HEK293 (cell line): ENCODE measurements at regions not wholly inside any gene's neighbourhood (a gene's known extent, or its start where the extent isn't known, plus 50 kb on each side); places are given as distances from the start of the nearest gene placed in this dataset.
A peak's percentile ranks its signal among the peaks of the same experiment; 100 is the strongest.

ENCODE experiments used
- CTCF ChIA-PET: fragments of 350-600 bp; formaldehyde crosslinking; extraction: SDS; loops from one replicate; lab custom pipeline; 2021; ENCODE audit warnings: antibody characterized with exemption; lab: Yijun Ruan, JAX
- POLR2A ChIA-PET: fragments of 300-600 bp; formaldehyde crosslinking; extraction: SDS; loops from one replicate; lab custom pipeline; 2020; ENCODE audit warnings: antibody characterized with exemption, inconsistent platforms; lab: Yijun Ruan, JAX
- H3K27ac ChIP-seq: fragments of 200-500 bp; sonication (Bioruptor generic); 2 replicates; pipeline ENCODE4 v1.5.1; 2014; ENCODE audit warnings: low read depth, low read length, control low read depth, inconsistent platforms; ENCODE audit errors: extremely low read depth
- H3K36me3 ChIP-seq, 2 experiments: fragments of 200-500 bp in 1 of 2; sonication (Bioruptor generic) in 1 of 2; 1 replicate in 1 of 2; 2 replicates in 1 of 2; pipeline ENCODE4 v1.5.1; 2014 to 2017; ENCODE audit warnings: inconsistent platforms in 2 of 2, low read length in 2 of 2; ENCODE audit not compliant: control insufficient read depth in 2 of 2, insufficient read depth in 1 of 2
- H3K4me1 ChIP-seq: fragments of 200-500 bp; sonication (Bioruptor generic); 2 replicates; pipeline ENCODE4 v1.5.1; 2014; ENCODE audit warnings: mild to moderate bottlenecking, low read length, inconsistent platforms; ENCODE audit not compliant: control insufficient read depth, insufficient read depth
- H3K4me3 ChIP-seq: 2 replicates; pipeline ENCODE4 v1.5.1; 2011; ENCODE audit warnings: low read depth, mild to moderate bottlenecking, control low read depth, low read length, moderate library complexity
- H3K9me3 ChIP-seq: fragments of 200-500 bp; sonication (Bioruptor generic); 2 replicates; pipeline ENCODE4 v1.5.1; 2014; ENCODE audit warnings: low read depth, low read length, inconsistent platforms; ENCODE audit not compliant: control insufficient read depth, insufficient read depth
- KLF8 ChIP-seq: fragments of 450-650 bp; formaldehyde crosslinking; IDR thresholded peaks from 2 replicates; pipeline ENCODE4 v1.5.1; 2016; ENCODE audit warnings: missing biosample characterization, missing genetic modification characterization
- MEIS1 ChIP-seq: sonication (generic); formaldehyde crosslinking; IDR thresholded peaks from 2 replicates; pipeline ENCODE4 v1.8.1; 2022; ENCODE audit warnings: missing genetic modification reagents, mild to moderate bottlenecking, borderline replicate concordance
- OVOL3 ChIP-seq: fragments of 450-650 bp; formaldehyde crosslinking; IDR thresholded peaks from 2 replicates; pipeline ENCODE4 v1.5.1; 2016; ENCODE audit warnings: missing biosample characterization, missing genetic modification characterization
- REST ChIP-seq: fragments of 450-650 bp; formaldehyde crosslinking; IDR thresholded peaks from 2 replicates; pipeline ENCODE4 v1.5.1; 2016; ENCODE audit warnings: missing biosample characterization, missing genetic modification characterization
- SP7 ChIP-seq: fragments of 450-650 bp; formaldehyde crosslinking; IDR thresholded peaks from 2 replicates; pipeline ENCODE4 v1.5.1; 2016; ENCODE audit warnings: missing biosample characterization, missing genetic modification characterization
- TCF7L2 ChIP-seq: IDR thresholded peaks from 2 replicates; pipeline ENCODE4 v1.6.1; 2011; ENCODE audit warnings: low read depth, mild to moderate bottlenecking, inconsistent platforms, low read length, moderate library complexity, borderline replicate concordance
- YY1 ChIP-seq: fragments of 450-650 bp; formaldehyde crosslinking; IDR thresholded peaks from 2 replicates; pipeline ENCODE4 v1.5.1; 2018; ENCODE audit warnings: missing biosample characterization, missing genetic modification characterization
- ZBTB26 ChIP-seq: fragments of 450-650 bp; formaldehyde crosslinking; optimal IDR thresholded peaks from 2 replicates; pipeline ENCODE3; 2016; ENCODE audit warnings: missing biosample characterization, mild to moderate bottlenecking, missing genetic modification characterization
- ZBTB7A ChIP-seq: fragments of 450-650 bp; formaldehyde crosslinking; IDR thresholded peaks from 2 replicates; pipeline ENCODE4 v1.5.1; 2016; ENCODE audit warnings: low read depth, missing biosample characterization, missing genetic modification characterization
- ZNF132 ChIP-seq: fragments of 450-650 bp; formaldehyde crosslinking; IDR thresholded peaks from 2 replicates; pipeline ENCODE4 v1.5.1; 2017; ENCODE audit warnings: missing biosample characterization, missing genetic modification characterization, borderline replicate concordance
- ZNF211 ChIP-seq: fragments of 450-650 bp; formaldehyde crosslinking; IDR thresholded peaks from 2 replicates; pipeline ENCODE4 v1.5.1; 2016; ENCODE audit warnings: low read depth, missing biosample characterization, missing genetic modification characterization
- ZNF26 ChIP-seq: fragments of 450-650 bp; formaldehyde crosslinking; IDR thresholded peaks from 2 replicates; pipeline ENCODE4 v1.5.1; 2016; ENCODE audit warnings: missing biosample characterization, missing genetic modification characterization
- ZNF311 ChIP-seq: fragments of 450-650 bp; formaldehyde crosslinking; IDR thresholded peaks from 2 replicates; pipeline ENCODE4 v1.5.1; 2017; ENCODE audit warnings: missing biosample characterization, missing genetic modification characterization, borderline replicate concordance
- ZNF341 ChIP-seq: fragments of 450-650 bp; formaldehyde crosslinking; IDR thresholded peaks from 2 replicates; pipeline ENCODE4; 2016; ENCODE audit warnings: low read depth, missing biosample characterization, missing genetic modification characterization
- ZNF398 ChIP-seq: fragments of 450-650 bp; formaldehyde crosslinking; IDR thresholded peaks from 2 replicates; pipeline ENCODE4 v1.5.1; 2017; ENCODE audit warnings: missing biosample characterization, missing genetic modification characterization
- ZNF423 ChIP-seq: fragments of 450-650 bp; formaldehyde crosslinking; IDR thresholded peaks from 2 replicates; pipeline ENCODE4 v1.5.1; 2016; ENCODE audit warnings: missing biosample characterization, missing genetic modification characterization
- ZNF513 ChIP-seq: fragments of 450-650 bp; IDR thresholded peaks from 2 replicates; pipeline ENCODE4 v1.5.1; 2018; ENCODE audit warnings: missing biosample characterization, missing genetic modification characterization
- ZNF558 ChIP-seq: fragments of 450-650 bp; formaldehyde crosslinking; IDR thresholded peaks from 2 replicates; pipeline ENCODE4 v1.5.1; 2016; ENCODE audit warnings: missing biosample characterization, missing genetic modification characterization
- ZNF560 ChIP-seq: fragments of 450-650 bp; formaldehyde crosslinking; IDR thresholded peaks from 2 replicates; pipeline ENCODE4 v1.5.1; 2017; ENCODE audit warnings: missing biosample characterization, missing genetic modification characterization, borderline replicate concordance
- ZNF747 ChIP-seq: fragments of 450-650 bp; formaldehyde crosslinking; IDR thresholded peaks from 2 replicates; pipeline ENCODE4 v1.5.1; 2016; ENCODE audit warnings: missing biosample characterization, missing genetic modification characterization
- ZNF768 ChIP-seq: fragments of 450-650 bp; formaldehyde crosslinking; IDR thresholded peaks from 2 replicates; pipeline ENCODE4 v1.5.1; 2018; ENCODE audit warnings: missing biosample characterization, mild to moderate bottlenecking, missing genetic modification characterization
- ZNF837 ChIP-seq: fragments of 450-650 bp; formaldehyde crosslinking; IDR thresholded peaks from 2 replicates; pipeline ENCODE4 v1.5.1; 2016; ENCODE audit warnings: missing biosample characterization, missing genetic modification characterization
- ZNF843 ChIP-seq: fragments of 450-650 bp; formaldehyde crosslinking; IDR thresholded peaks from 2 replicates; pipeline ENCODE4 v1.5.1; 2016; ENCODE audit warnings: missing biosample characterization, missing genetic modification characterization

- Histone ChIP-seq H3K4me1 (no peaks in the 10 kb centered on the region), H3K4me3 (no peak overlapping the region), H3K36me3 (no peaks in the 10 kb centered on the region), H3K27ac (no peak overlapping the region), H3K9me3 (no peaks in the 10 kb centered on the region)
- CTCF ChIA-PET, result no interaction called here
- no peak for TF ChIP-seq OVOL3 (tag by site-specific recombination)
- peak; percentile 93 for TF ChIP-seq REST (tag by site-specific recombination)
- TF ChIP-seq SP7 (tag by site-specific recombination), result peak; percentile 35; the same call in 1 of the 2 replicates
- POLR2A ChIA-PET, result no interaction called here
Observed at GRCh38 chr6:114432400-114432799, 89.6 kb upstream of the HS3ST5 start.

- ChIA-PET CTCF (no interaction called here), POLR2A (no interaction called here)
- TF ChIP-seq ZNF513 (tag by site-specific recombination) (no peak), ZNF843 (tag by site-specific recombination) (no peak), ZNF398 (tag by site-specific recombination) (no peak), ZBTB26 (no peak), ZNF311 (tag by site-specific recombination) (no peak)
- H3K4me3 ChIP-seq, result no peak overlapping the region
- no peaks in the 10 kb centered on the region for H3K4me1 ChIP-seq
- H3K9me3 ChIP-seq, result no peaks in the 10 kb centered on the region
- H3K36me3 ChIP-seq, result no peaks in the 10 kb centered on the region
- H3K27ac ChIP-seq, result no peak overlapping the region
Observed at GRCh38 chr6:114431641-114432040, 88.8 kb upstream of the HS3ST5 start.

- H3K36me3 ChIP-seq, result no peaks in the 10 kb centered on the region
- ChIA-PET POLR2A (no interaction called here), CTCF (interaction anchor here (0.5 to 0.7 kb wide), 2 partner anchors 152 to 259 kb away, joined by 3 read pairs; no protein-coding TSS in a partner anchor)
- no peak overlapping the region for H3K27ac ChIP-seq
- no peak overlapping the region for H3K4me3 ChIP-seq
- H3K9me3 ChIP-seq, result no peaks in the 10 kb centered on the region
- no peak for TF ChIP-seq ZNF211 (tag by site-specific recombination)
- no peak for TF ChIP-seq ZNF423 (tag by site-specific recombination)
- TF ChIP-seq TCF7L2, result no peak
- no peak for TF ChIP-seq KLF8 (tag by site-specific recombination)
- TF ChIP-seq ZNF837 (tag by site-specific recombination), result no peak
- TF ChIP-seq ZNF341 (tag by site-specific recombination), result no peak
- no peak for TF ChIP-seq ZBTB7A (tag by site-specific recombination)
- TF ChIP-seq ZNF747, result no peak
- TF ChIP-seq ZNF558 (tag by site-specific recombination), result no peak
- no peak for TF ChIP-seq YY1 (tag by site-specific recombination)
- no peak for TF ChIP-seq ZNF132 (tag by site-specific recombination)
- no peak for TF ChIP-seq ZNF560 (tag by site-specific recombination)
- no peak for TF ChIP-seq ZNF768 (tag by site-specific recombination)
- TF ChIP-seq ZNF26 (tag by site-specific recombination), result no peak
- no peak for TF ChIP-seq MEIS1 (CRISPR knock-in tag)
- no peaks in the 10 kb centered on the region for H3K4me1 ChIP-seq
Observed at GRCh38 chr6:114430534-114431124, 87.8 kb upstream of the HS3ST5 start.
